HG03103 (cell line): ENCODE measurements at regions not wholly inside any gene's neighbourhood (a gene's known extent, or its start where the extent isn't known, plus 50 kb on each side); places are given as distances from the start of the nearest gene placed in this dataset.
A peak's percentile ranks its signal among the peaks of the same experiment; 100 is the strongest.

Source experiments
- ATAC-seq: cut with Tn5 transposase; IDR thresholded peaks from one replicate; pipeline ENCODE4 v1.9.1; 2021; ENCODE audit warnings: low read depth; ENCODE audit not compliant: unreplicated experiment

DNA sequence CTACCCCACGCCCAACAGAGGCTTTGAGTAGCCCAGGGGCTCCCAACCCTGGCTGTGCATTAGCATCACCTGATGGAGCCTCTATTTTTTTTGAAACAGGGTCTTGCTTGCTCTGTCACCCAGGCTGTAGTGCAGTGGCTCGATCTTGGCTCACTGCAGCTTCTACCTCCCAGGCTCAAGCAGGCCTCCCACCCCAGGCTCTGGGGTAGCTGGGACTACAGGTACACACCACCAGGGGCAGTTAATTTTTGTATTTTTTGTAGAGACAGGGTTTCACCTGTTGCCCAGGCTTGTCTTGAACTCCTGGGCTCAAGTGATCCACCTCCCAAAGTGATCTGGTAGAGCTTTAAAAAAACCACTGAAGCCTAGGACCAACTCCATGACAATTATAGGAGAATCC lies 394.8 kb upstream of the ATP5MC3 start:
- no peak for ATAC-seq

DNA sequence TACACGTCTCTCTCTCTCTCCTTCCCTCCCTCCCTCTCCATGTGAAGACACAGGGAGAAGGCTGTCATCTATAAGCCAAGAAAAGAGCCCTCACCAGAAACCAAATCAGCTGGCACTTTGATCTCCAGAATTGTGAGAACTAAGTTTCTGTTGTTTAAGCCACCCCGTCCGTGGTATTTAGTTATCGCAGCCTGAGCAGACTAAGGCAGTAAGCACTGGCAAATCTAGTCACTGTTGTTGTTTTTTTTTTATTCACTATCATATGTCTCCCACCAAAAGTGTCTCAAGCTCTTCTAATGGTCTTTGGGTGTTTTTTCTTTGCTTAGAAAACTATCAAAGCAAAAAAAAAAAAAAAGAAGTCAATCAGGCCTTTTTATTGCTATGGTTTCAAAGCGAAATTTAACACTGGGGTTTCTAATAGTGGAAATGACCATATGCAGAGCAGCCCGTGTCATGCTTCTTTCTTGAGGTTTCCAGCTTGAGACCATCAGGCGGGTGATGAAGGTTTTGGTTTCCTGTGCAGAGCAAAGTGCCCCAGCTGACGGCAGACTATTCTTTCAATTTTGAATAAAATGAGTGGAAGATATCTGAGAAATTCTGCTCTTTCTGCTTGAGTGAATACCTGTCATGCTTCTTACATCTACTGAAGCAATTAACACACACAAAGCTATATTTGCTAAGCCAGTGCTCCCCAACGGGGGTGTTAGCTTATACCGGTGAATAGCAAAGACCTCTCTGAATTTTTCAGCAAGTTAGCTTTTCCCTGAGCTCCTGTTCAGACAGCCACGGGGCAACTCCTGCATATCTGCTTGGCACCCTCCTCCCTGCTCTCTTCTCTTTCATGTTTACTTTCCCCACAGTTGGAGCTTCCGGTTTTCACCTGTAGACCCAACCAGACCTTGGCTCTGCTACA lies 394.1 kb upstream of the ATP5MC3 start:
- peak; percentile 93 for ATAC-seq

DNA sequence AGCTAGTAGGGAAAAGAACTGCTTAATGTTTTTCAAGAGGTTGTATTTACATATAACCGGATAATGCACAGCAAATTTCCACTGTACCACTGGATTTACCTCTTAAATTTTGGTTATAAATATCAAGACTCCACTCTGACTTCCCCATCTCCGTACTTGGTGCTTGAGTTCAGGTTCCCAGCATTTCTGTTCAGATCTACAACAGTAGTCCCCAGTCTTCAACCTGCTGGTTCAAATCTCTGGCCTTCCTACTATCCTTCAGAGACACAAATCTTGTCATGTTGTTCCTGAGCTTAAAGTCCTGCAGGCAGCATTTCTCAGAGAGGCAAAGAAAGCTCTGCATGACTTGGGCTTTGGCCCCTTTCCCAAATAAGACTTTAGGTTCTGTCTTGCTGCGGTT lies 392.6 kb upstream of the ATP5MC3 start:
- ATAC-seq: no peak

DNA sequence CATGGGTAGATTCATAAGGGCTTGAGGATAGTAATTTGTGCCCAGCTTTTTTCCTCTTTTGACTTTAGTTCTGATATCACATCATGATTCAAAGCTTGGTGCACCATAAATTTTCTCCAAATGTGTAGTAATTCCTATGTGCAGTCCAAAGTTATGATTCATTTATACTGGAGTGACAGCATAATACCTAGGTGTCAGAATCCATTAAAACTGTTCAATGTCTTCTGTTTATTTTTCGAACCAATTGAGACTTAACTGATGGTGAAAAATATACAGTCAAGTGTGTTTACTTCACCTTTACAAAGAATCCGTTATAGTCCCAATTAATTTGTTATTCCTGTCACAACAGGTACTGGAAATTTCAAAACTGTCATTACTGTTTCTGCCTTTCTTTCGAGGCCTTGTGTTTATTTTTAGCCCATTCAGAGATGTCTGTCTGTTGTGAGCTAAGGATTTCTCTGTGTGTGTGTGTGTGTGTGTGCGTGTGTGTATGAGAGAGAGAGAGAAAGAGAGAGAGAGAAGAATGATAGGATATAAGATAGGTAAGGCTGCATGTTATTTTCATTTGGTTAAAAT lies 389.7 kb upstream of the ATP5MC3 start:
- no peak for ATAC-seq

GRCh38 chr2:175568109-175568730 lies 386.7 kb upstream of the ATP5MC3 start:
- no peak for ATAC-seq

DNA sequence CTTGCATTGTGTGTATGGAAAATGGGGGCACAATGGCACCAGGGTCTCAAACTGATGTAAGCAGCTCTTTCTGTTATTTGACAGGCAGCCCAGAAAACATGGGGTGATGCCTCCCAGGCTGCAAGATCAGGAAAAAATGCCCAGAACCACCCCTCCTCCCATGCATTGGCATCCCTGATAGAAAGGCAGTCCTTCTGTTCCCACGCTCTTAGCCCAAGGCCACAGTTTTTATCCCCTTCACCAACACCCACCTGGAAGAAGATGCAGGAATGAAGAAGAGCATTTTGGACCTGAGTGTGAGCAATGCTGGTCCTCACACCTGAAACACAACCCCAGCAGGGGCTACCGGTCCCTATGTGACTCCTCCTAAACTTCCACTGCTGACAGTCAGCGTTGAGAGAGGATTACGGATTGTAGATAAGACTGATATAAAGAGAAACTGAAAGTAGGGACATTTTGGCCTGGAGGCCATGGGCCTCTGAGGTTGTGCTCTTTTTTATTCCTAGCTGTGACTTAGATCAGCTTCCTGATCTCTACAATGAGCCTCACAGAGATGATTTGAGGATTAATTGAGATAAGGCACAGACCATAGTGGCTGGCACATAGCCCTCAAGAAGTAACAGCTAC lies 386.0 kb upstream of the ATP5MC3 start:
- ATAC-seq: no peak

DNA sequence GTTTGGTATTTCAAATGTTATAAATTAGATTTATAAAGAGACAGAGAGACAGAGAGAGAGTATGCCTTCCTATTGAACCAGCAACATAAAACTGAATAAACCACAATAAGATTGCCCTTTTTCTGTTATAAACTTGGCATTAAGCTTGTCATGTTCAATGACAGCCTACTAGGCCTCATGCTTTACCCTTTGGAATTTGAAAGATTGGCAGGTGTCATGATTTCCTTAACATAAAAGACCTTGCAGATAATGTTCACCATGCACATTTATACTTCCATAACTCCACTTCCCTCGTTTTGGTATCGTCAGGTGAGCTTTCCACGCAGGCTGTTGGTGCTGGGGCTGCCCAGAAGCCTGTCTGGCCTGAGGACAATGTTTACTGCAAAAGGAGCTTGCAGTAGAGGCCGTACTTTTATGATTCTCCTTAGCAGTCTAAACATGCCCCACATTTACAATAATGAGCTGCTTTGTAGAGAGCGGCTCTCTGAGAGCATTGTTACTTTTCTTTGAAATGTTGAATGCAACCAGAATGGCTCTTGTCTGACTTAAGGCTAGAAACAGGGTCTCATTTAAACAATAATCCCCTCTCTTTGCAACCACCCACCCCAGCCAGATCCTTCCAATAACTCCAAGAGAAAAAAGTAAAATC lies 379.1 kb upstream of the ATP5MC3 start:
- no peak for ATAC-seq

- no peak for ATAC-seq
Observed at GRCh38 chr2:175559613-175560012, 378.1 kb upstream of the ATP5MC3 start.

- ATAC-seq: no peak
Observed at GRCh38 chr2:175557810-175558377, 376.4 kb upstream of the ATP5MC3 start.

DNA sequence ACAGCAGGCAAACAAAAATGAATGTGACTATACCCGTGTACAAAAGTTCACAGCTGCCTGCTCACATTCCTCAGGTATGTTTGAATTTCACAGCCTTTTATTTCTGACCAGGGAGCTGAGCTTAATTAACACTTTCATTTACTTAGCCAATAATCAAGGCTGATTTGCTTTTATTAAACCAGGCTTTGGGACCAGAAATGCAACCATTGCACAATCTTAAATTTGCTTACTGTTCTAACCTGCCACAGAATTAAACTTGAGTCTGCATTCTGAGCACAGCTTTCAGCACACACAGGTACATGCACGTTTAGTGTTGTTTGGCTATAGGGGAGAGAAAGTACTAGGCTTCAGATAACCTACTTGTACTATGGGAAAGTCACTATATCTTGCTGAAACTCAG lies 372.4 kb upstream of the ATP5MC3 start:
- no peak for ATAC-seq

DNA sequence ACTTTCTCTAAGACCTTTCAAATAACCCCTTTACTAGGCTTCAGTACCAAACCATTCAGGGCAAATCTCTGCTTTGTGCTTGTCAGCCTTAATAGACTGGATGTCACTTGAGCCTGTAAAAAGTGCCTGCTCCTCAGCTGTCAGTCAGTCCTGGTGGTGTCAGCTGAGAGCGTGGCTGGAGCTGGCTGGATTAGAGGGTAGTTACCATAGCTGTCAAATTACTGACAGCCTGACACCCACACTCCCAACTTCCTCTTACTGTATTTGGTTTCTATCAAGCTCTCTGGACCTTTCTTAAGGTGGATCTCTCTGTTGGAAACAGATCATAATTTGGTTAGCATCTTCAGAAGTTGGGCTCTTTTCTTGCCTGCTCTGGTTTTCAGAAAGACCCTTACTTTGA lies 371.4 kb upstream of the ATP5MC3 start:
- ATAC-seq: no peak

DNA sequence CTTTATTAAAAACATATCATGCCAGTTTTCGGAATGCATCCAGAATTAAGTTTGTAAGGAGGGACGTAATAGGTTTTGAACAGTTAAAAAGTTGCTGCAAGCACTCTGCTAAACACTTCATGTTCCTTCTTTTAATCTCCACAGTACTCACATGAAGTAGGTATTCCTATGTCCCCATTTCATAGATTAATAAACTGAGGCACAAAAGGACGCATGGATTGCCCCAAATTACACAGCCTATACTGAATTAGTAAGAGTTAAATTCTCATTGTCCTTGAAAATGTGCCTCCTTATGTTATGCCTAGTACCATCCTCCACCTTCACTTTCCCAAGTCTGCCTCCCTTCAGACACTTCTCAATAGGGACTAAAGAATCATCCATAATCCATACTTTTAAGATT lies 358.9 kb upstream of the ATP5MC3 start:
- no peak for ATAC-seq

GRCh38 chr2:175539122-175539521 lies 357.6 kb upstream of the ATP5MC3 start:
- no peak for ATAC-seq

DNA sequence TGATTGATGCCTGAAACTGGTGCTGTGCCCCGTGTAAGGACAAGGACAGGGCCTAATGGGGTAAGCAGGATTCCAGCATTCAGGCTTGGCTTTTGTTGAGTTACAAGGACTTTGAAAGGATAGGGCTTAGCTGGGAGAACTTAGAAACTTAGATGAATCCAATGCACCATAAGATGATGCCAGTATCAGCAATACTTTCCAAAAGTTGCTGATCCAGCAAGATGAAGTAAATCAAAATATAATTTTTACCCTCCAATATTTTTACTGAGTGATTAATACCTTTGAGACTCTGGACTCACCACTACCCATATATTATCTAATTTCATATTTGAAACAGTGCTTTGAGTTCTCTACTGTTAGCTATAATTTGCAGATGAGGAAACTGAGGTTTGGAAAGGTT lies 354.5 kb upstream of the ATP5MC3 start:
- no peak for ATAC-seq

DNA sequence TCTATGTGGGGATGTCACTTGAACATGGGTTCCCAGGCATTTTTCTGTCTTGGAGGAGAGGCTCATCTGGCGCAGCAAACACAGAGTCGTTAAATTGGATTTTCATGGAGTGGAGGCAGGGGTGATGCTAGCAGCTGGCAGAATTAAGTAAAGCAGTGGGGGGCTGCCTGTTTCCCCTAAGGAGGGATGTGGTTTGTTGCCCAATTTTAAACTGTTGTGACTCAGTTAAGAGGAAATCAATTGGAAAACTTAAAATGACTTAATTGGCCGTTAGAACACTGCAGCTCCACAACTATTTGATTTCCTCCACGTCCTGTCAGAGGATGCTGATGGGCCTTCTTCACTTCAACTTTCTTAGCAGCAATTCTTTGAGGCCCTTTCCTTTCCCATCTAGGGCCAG lies 354.1 kb upstream of the ATP5MC3 start:
- ATAC-seq: no peak

- no peak for ATAC-seq
Observed at GRCh38 chr2:175525975-175526374, 344.5 kb upstream of the ATP5MC3 start.

GRCh38 chr2:175523001-175523400 lies 341.5 kb upstream of the ATP5MC3 start:
- ATAC-seq: no peak

DNA sequence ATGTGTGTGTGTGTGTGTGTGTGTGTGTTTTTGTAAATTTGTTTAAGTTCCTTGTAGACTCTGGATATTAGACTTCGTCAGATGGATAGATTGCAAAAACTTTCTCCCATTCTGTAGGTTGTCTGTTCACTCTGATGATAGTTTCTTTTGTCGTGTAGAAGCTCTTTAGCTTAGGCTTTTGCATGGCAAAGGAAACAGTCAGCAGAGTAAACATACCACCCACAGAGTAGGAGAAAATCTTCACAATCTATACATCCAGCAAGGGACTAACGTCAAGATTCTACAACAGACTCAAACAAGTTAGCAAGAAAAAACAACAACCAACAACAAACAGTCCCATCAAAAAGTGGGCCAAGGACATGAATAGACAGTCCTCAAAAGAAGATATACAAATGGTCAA lies 336.7 kb upstream of the ATP5MC3 start:
- no peak for ATAC-seq

DNA sequence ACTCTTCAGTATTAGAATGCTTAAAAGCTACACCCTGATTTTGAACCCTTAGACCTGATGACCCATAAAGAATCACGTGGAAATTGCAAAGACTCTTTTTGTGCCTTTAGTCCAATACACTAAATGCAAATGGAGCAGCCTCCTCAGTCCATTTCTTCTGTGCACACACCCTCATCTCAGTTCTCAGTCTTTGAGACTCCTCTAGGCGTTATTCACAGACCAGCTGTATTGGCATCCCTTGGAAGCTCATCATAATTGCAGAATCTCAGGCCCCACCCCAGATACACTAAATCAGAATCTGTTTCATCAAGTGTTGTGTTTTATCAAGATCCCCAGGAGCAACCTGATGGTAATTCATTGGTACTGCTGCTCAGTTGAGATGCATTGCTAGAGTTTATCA lies 335.0 kb upstream of the ATP5MC3 start:
- no peak for ATAC-seq

GRCh38 chr2:175500255-175500654 lies 318.7 kb upstream of the ATP5MC3 start:
- no peak for ATAC-seq
